ENCODE measurements at regions not wholly inside any gene's neighbourhood (a gene's known extent, or its start where the extent isn't known, plus 50 kb on each side); places are given as distances from the start of the nearest gene placed in this dataset.
"Not testable (repeated sequence)": the region's sequence is repeated elsewhere in the genome, so short reads cannot be mapped to it uniquely, and the experiment has no call there.

DNA sequence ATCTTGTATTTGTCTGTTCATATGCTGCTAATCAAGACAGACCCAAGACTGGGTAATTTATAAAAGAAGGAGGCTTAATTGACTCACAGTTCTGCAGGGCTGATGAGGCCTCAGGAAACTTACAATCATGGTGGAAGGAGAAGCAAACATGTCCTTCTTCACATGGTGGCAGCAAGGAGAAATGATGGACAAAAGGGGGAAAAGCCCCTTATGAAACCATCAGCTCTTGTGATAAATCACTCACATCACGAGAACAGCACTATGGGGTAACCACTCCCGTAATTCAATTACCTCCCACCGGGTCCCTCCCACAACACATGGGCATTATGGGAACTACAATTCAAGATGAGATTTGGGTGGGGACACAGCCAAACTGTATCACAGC lies 117.0 kb downstream of the TTC6 start:
- DNase-seq (ENCODE audit: low spot score) = not testable (repeated sequence)

DNA sequence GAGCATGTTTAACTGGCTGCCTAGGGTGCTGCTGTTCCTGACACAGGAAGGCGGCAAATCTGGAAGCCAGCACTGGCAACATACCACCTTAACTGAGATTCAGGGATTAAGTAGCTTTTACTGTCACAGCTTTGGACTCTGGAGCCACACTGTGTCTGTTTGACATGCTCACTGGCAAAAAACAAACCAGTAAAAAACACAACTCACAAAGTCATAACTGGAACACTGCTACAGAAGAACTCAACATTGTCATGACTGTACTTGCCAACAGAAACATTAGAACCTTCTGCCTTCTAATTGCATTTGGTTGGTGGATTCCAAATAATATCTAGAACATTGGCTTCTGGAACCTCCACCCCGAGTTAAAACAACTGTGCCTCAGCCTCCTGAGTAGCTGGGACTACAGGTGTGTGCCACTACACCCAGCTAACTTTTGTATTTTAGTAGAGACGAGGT lies 117.6 kb downstream of the TTC6 start:
- no peak for DNase-seq (ENCODE audit: low spot score)

DNA sequence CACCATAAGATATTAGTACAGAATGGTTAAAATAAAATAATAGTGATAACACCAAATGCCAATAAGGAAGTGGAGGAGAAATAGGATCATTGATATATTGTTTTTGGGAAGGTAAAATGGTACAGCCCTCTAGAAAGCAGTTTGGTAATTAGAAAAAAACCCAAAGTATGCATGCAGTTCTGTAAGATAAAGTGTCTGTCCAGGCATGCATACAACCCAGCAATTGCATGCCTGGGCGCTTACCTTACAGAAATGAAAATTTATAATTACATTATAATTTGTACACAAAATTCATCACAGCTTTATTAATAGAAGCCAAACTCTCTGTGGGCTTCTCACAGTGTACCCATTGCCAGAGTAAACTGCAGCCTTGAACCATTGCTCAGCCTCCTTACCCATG lies 124.7 kb downstream of the TTC6 start:
- DNase-seq (ENCODE audit: low spot score) = no peak

DNA sequence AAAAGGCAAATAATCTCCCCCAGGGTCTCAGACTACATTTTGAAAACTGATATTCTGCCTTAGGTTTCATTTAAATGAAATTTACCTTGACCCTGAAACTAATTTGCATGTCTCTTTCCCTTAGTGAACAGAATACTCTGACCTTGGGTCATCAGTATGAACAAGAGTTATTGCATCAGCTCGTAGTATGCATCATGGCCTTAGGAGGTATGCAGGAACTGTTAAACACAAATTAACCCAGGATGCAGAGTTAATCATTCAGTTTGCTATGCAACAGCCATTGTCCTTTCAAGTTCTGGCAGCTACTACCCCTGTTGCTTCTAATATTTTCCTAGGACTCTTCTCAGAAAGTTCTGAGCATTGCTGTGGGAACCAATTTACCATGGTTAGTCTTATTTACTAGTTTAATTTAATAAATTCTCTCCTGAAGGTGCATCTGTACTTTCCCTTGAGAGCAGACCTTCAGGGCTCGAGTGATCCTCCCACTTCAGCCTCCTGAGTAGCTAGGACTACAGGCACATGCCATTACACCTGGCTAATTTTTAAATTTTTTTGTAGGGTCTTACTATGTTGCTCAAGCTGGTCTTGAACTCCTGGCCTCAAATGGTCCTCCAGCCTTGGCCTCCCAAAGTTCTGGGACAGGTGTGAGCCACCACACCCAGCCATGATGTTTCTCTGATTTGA lies 126.7 kb downstream of the TTC6 start:
- DNase-seq (ENCODE audit: low spot score) = no peak

DNA sequence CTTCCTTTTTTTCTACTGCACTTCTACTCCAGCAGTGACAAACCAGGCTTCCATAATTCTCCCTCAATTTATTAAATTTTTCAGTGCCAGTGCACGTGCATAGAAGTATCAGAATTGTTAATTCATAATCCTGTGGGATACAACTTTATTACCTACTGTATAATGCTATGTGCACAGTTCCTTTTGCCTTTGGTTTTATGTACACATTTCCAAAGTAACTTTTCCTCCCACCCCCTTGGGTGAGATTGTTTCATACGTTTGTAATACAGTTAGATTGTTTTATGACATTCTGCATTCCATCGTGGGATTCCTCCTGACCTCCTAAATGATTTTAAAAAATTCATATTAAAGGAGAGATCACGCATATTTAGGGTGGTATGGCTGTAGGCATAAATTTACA lies 128.1 kb downstream of the TTC6 start:
- no peak for DNase-seq (ENCODE audit: low spot score)

DNA sequence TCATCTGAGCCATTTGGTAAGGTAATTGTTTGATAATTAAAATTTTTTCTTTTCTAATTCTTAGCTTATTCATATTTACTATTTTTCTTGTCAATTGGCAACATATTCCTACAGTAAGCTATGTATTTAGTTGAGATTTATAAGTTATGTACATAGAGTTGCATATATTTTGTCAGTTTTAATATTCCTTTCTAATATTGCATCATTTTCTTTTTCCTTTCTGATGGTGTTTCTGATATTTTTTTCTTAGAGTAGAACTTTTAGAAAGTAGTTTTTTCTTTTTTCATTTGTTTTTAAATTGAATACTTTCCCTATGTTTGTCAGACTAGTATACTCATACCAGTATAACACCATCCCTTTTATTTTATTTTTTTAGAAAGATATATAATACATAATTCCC lies 131.3 kb downstream of the TTC6 start:
- DNase-seq (ENCODE audit: low spot score) = no peak

DNA sequence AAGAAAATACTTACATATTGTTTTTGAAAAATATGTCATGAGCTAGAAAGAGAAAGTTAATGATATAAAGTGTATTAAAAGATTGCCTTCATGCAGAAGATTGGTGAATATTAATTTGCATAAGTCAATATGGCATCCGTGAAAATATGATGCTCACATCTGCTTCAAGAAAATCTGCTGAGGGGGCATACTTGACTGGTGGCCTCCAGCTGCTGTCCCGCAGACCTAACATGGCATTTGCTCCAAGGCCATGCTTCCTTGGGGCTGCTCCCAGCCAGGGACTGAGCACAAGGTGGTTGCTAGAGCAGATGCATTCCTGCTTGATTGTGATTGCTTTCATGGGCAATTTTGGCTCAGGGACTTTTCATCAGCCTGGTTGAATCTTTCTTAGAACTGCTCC lies 133.8 kb downstream of the TTC6 start:
- DNase-seq (ENCODE audit: low spot score) = no peak

DNA sequence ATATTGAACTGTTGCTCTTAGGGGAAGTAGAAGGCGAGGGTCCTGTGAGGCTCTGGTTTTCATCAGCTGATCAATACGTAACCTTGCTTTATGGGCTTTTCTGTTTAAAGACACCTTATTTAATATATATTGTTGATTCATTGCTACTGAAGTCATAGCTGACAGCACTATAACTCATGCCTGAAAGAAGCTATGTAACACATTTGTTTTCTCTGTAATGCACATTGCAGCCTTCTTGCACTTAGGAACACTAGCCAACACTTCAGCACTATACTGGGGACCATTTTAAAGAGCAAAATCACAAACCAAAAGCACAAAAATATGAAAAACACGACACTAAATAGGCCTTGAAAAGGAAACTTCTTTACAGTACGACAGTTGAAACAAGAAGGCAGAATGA lies 135.7 kb downstream of the TTC6 start:
- no peak for DNase-seq (ENCODE audit: low spot score)

DNA sequence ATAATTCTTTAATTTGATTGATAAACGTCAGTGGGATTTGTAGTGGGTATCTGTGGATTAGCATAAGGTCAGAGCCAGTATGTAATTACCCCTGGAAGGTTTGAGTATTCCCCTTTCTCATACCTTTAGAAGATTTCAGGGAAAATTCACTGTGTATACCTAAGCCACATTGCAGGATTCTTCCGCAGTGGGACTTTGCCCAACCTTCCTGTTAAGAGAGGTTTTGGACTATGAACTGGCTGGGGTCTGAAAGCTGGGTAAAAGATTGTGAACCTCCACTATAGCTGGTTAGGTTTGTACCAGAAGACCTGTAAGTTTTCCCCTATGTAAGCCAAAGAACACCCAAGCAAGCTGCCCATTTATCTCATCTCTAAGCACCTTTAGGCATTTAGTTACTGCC lies 150.2 kb downstream of the TTC6 start:
- DNase-seq (ENCODE audit: low spot score) = no peak

DNA sequence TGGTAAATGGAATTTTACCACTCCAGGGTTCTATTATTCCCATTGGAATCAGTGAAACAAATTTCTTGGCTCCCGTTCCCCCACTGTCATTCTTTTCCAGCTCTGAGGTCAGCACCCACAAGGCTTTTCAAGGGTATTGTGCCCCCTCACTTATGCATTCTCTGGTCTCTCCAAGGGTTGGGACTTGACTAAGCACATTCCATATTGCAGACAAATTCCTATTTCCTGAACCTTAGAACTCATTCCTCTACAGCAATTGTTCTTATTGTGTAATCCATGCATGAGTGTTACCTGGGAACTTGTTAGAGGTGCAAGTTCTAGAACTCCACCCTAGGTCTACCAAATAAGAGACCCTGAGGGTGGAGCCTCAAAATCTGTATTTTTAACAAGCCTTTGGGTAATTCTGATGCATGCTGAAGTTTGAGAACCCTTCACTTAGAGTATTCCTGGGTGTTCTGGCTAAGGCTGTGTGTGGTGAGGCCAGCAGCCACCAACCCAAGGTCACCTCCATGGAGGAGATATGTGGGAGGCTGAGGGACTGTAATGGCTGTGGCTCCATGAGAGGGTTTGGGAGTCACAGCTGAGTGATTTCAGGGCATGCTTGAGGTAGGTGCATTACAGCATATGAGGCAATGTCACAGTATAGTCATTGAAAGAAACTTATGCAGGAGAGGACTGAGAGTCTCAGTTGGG lies 150.9 kb downstream of the TTC6 start:
- DNase-seq (ENCODE audit: low spot score) = no peak

DNA sequence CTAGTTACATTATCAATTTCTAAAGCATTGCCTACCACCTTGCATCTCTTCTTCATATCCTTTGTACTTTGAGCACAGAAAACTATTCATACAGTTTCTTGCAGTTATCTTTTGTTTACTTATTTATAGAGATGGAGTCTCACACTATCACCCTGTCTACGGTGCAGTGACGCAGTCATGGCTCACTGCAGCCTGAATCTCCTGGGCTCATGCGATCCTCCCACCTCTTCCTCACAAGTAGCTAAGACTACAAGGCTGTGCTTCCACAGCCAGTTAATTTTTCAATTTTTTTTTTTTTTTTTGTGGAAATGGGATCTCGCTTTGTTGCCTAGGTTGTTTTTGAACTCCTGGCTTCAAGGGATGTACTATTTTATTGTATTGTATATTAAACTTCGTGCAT lies 158.0 kb downstream of the TTC6 start:
- DNase-seq (ENCODE audit: low spot score) = no peak

DNA sequence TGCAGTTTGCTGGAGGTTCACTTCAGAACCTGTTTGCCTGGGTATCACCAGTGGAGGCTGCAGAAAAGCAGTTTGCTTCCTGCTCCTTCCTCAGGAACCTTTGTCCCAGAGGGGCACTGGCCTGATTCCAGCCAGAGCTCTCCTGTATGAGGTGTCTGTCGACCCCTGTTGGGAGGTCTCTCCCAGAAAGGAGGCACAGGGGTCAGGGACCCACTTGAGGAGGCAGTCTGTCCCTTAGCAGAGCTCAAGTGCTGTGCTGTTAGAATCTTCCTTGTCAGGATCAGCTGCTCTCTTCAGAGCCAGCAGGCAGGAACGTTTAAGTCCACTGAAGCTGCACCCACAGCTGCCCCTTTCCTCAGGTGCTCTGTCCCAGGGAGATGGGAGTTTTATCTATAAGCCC lies 164.8 kb downstream of the TTC6 start:
- DNase-seq (ENCODE audit: low spot score) = not testable (repeated sequence)

DNA sequence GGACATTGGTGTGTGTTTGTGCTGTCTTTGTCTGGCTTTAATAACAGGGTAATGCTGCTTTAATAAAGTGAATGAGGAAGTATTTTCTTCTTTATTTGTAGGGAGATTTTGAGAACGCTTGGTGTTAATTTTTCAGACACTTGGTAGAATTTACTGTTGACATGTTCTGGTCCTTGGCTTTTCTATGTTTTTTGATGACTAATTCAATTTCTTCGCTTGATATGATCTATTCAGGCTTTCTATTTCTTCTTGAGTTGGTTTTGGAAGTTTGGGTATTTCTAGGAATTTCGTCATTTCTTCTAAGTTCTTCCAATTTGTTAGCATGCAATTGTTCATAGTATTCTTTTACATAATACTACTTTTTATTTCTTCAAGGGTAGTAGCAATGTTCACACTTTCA lies 167.8 kb downstream of the TTC6 start:
- DNase-seq (ENCODE audit: low spot score) = no peak

DNA sequence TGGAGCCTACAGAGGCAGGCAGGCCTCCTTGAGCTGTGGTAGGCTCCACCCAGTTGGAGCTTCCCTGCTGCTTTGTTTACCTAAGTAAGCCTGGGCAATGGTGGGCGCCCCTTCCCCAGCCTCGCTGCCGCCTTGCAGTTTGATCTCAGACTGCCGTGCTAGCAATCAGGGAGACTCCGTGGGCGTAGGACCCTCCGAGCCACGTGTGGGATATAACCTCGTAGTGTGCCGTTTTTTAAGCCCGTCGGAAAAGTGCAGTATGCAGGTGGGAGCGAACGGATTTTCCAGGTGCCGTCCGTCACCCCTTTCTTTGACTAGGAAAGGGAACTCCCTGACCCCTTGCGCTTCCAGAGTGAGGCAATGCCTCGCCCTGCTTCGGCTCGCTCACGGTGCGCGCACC lies 176.9 kb downstream of the TTC6 start:
- DNase-seq (ENCODE audit: low spot score) = not testable (repeated sequence)

DNA sequence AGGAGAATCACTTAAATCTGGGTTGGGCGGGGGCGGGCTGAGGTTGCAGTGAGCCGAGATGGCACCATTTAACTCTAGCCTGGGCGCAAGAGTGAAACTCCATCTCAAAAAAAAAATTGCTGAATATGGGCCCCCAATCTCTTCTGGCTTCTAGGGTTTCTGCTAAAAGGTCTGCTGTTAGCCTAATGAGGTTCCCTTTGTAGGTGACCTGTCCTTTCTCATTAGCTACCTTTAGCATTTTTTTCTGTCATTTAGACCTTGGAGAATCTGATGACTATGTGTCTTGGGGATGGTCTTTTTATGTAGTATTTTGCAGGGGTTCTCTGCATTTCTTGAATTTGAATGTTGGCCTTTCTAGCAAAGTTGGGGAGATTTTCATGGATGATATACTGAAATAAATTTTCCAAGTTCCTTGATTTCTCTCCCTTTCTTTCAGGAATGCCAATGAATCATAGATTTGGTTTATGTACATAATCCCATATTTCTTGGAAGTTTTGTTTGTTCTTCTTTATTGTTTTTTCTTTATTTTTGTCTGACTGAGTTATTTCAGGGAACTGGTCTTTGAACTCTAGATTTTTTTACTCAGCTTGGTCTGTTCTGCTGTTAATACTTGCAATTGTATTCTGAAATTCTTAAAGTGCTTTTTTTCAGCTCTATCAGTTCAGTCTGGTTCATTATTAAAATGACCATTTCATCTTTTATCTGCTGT lies 181.5 kb downstream of the TTC6 start:
- no peak for DNase-seq (ENCODE audit: low spot score)

DNA sequence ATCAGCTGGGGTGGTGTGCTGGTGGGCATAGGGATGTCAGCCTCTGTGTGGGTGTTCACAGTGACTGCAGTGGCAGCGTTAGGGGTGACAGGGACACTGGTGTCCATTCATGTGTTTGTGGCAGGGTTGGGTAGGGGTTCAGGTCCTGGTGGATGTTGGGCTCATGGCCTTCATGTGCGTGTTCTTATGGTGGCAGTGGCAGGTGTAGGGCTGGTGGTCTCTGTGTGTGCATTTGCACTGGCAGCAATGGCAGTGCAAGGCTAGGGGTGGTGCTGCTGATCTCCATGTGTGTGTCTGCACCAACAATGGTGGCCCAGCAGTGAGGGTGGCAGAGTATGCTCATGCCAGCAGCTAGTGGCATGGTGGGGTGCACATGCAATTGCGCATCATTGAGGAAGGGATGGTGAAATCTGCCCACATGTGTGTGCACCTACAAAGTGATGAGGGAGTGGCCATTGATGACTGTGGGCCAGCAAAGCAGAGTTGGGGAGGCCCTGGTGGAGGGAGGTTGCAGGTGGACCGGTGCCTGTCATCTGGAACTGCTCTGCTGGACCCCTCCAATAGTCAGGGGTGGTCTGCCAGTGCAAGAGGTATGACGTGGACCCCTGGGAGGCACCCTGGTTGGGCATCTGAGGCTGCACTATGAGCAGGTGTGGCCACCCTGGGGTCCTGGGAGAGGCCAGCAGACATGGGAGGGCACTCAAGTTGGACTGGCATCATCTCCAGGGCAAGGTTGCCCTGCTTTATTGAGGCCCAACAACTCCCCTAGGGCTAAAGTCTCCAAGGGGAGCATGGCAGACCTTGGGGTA lies 182.9 kb downstream of the TTC6 start:
- no peak for DNase-seq (ENCODE audit: low spot score)

DNA sequence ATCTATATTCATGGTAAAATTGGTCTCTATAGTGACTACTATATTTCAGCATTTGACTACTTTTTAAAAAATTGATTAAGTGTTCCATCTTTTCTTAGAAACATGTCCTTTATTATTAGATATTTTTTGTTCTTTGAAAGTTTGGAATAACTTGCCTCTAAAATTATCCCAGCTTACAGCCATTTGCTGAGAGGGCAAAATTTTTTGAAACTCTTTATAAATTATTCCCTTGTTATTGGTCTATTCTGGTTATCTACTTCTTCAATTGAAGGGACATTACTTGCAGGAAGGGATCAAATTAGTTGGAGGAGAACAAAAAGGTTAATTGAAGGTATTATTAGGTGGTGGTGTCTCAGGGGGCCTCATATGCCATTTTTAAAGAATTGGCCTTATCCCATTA lies 184.1 kb downstream of the TTC6 start:
- DNase-seq (ENCODE audit: low spot score) = no peak

DNA sequence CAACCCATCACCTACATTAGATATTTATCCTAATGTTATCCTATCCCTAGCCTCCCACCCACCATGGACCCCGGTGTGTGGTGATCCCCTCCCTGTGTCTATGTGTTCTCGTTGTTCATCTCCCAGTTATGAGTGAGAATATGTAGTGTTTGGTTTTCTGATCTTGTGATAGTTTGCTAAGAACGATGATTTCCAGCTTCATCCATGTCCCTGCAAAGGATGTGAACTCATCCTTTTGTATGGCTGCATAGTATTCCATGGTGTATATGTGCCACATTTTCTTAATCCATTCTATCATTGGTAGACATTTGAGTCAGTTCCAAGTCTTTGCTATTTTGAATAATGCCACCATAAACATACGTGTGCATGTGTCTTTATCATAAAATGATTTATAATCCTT lies 185.3 kb downstream of the TTC6 start:
- DNase-seq (ENCODE audit: low spot score) = not testable (repeated sequence)

DNA sequence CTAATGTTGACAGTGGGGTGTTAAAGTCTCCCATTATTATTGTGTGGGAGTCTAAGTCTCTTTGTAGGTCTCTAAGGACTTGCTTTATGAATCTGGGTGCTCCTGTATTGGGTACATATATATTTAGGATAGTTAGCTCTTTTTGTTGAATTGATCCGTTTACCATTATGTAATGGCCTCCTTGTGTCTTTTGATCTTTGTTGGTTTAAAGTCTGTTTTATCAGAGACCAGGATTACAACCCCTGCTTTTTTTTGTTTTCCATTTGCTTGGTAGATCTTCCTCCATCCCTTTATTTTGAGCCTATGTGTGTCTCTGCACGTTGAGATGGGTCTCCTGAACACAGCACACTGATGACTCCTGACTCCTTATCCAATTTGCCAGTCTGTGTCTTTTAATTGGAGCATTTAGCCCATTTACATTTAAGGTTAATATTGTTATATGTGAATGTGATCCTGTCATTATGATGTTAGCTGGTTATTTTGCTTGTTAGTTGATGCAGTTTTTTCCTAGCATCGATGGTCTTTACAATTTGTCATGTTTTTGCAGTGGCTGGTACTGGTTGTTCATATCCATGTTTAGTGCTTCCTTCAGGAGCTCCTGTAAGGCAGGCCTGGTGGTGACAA lies 188.9 kb downstream of the TTC6 start:
- not testable (repeated sequence) for DNase-seq (ENCODE audit: low spot score)

DNA sequence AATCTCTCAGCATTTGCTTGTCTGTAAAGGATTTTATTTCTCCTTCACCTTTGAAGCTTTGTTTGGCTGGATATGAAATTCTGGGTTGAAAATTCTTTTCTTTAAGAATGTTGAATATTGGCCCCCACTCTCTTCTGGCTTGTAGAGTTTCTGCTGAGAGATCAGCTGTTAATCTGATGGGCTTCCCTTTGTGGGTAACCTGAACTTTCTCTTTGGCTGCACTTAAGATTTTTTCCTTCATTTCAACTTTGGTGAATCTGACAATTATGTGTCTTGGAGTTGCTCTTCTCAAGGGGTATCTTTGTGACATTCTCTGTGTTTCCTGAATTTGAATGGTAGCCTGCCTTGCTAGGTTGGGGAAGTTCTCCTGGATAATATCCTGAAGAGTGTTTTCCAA lies 189.4 kb downstream of the TTC6 start:
- DNase-seq (ENCODE audit: low spot score) = not testable (repeated sequence)

DNA sequence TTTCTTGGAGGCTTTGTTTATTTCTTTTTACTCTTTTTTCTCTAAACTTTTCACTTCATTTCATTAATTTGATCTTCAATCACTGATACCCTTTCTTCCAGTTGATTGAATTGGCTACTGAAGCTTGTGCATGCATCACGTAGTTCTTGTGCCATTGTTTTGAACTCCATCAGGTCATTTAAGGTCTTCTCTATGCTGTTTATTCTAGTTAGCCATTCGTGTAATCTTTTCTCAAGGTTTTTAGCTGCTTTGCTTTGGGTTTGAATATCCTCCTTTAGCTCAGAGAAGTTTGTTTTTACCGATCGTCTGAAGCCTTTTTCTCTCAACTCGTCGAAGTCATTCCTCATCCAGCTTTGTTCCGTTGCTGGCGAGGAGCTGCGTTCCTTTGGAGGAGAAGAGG lies 189.9 kb downstream of the TTC6 start:
- not testable (repeated sequence) for DNase-seq (ENCODE audit: low spot score)

DNA sequence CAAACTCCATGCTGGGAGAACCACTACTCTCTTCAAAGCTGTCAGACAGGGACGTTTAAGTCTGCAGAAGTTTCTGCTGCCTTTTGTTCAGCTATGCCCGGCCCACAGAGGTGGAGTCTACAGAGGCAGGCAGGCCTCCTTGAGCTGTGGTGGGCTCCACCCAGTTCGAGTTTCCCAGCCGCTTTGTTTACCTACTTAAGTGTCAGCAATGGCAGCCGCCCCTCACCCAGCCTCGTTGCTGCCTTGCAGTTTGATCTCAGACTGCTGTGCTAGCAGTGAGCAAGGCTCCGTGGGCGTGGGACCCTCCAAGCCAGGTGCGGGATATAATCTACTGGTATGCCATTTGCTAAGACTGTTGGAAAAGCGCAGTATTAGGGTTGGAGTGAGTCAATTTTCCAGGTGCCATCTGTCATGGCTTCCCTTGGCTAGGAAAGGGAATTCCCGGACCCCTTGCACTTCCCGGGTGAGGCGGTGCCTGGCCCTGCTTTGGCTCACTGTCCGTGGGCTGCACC lies 190.7 kb downstream of the TTC6 start:
- DNase-seq (ENCODE audit: low spot score) = not testable (repeated sequence)

All from GM03348 (cell line).